Stomach (tissue), 4 donors: ENCODE measurements at regions not wholly inside any gene's neighbourhood (a gene's known extent, or its start where the extent isn't known, plus 50 kb on each side); places are given as distances from the start of the nearest gene placed in this dataset.

ENCODE experiments used
- EP300 ChIP-seq: sonication (generic); formaldehyde crosslinking; IDR thresholded peaks from one replicate; pipeline ENCODE4 v1.6.1; 2017; ENCODE audit warnings: antibody characterized with exemption
- POLR2A ChIP-seq, 4 donors: fragments of 450-650 bp; IDR thresholded peaks; one replicate each; pipeline ENCODE4 v1.6.1; 2016; ENCODE audit warnings: antibody characterized with exemption in 4 of 4, control low read depth in 2 of 4, mild to moderate bottlenecking in 1 of 4, moderate library complexity in 1 of 4
- POLR2AphosphoS5 ChIP-seq, 3 donors: sonication (generic); formaldehyde crosslinking; IDR thresholded peaks; one replicate each; pipeline ENCODE4 v1.6.1; 2016; ENCODE audit warnings: antibody characterized with exemption in 3 of 3
- TF ChIP-seq, protein P1 (sequence below), 7 experiments: fragments of 450-650 bp in 4 of 7; fragments of 200-600 bp in 3 of 7; sonication (generic) in 3 of 7; IDR thresholded peaks; one replicate each; pipeline ENCODE4 v1.5.1; 2016 to 2019; ENCODE audit warnings: antibody characterized with exemption in 7 of 7, control low read depth in 2 of 7, mild to moderate bottlenecking in 1 of 7

DNA sequence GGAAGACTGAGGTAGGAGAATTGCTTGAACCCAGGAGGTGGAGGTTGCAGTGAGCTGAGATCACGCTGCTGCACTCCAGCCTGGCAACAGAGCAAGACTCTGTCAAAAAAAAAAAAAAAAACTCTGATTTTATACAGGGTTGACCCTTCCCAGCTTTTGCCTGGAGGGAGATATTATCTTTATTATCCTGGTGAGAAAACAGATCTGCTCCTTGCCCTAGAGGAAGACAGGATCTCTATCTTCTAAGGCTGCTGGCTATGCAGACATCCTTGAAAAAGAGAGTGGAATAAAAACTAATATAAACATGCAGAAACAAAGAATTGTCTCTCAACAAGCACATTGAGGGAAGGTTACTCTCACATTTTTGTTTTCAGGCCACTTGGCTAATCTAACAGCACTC, 1503.4 kb upstream of the WWC1 start:
- TF ChIP-seq, protein P1, sequence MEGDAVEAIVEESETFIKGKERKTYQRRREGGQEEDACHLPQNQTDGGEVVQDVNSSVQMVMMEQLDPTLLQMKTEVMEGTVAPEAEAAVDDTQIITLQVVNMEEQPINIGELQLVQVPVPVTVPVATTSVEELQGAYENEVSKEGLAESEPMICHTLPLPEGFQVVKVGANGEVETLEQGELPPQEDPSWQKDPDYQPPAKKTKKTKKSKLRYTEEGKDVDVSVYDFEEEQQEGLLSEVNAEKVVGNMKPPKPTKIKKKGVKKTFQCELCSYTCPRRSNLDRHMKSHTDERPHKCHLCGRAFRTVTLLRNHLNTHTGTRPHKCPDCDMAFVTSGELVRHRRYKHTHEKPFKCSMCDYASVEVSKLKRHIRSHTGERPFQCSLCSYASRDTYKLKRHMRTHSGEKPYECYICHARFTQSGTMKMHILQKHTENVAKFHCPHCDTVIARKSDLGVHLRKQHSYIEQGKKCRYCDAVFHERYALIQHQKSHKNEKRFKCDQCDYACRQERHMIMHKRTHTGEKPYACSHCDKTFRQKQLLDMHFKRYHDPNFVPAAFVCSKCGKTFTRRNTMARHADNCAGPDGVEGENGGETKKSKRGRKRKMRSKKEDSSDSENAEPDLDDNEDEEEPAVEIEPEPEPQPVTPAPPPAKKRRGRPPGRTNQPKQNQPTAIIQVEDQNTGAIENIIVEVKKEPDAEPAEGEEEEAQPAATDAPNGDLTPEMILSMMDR (IDR thresholded peaks at IDR 0.05), result no peak
- TF ChIP-seq POLR2A (IDR thresholded peaks at IDR 0.05) (no peak), EP300 (no peak), POLR2AphosphoS5 (IDR thresholded peaks at IDR 0.05) (no peak)
